HEK293T (cell line): ENCODE measurements at regions not wholly inside any gene's neighbourhood (a gene's known extent, or its start where the extent isn't known, plus 50 kb on each side); places are given as distances from the start of the nearest gene placed in this dataset.

Experiments
- ARNT ChIP-seq: fragments of 450-650 bp; IDR thresholded peaks from 2 replicates; pipeline ENCODE4 v1.6.1; 2017; ENCODE audit warnings: mild to moderate bottlenecking
- BHLHE40 ChIP-seq: fragments of 450-650 bp; IDR thresholded peaks from 2 replicates; pipeline ENCODE4 v1.6.1; 2016; ENCODE audit warnings: mild to moderate bottlenecking, moderate library complexity, borderline replicate concordance
- CTBP1 ChIP-seq: fragments of 450-650 bp; IDR thresholded peaks from 2 replicates; pipeline ENCODE4 v1.6.1; 2016; ENCODE audit warnings: borderline replicate concordance
- FOXM1 ChIP-seq: fragments of 450-650 bp; IDR thresholded peaks from 2 replicates; pipeline ENCODE4 v1.6.1; 2017; ENCODE audit warnings: mild to moderate bottlenecking, borderline replicate concordance
- HDGF ChIP-seq: fragments of 450-650 bp; IDR thresholded peaks from 2 replicates; pipeline ENCODE4 v1.6.1; 2017; ENCODE audit warnings: antibody characterized with exemption, borderline replicate concordance
- L3MBTL2 ChIP-seq: fragments of 450-650 bp; conservative IDR thresholded peaks from 2 replicates; pipeline ENCODE4 v1.6.1; 2016; ENCODE audit warnings: mild to moderate bottlenecking
- SP1 ChIP-seq: fragments of 450-650 bp; IDR thresholded peaks from 2 replicates; pipeline ENCODE4 v1.6.1; 2017
- SUZ12 ChIP-seq: fragments of 450-650 bp; IDR thresholded peaks from 2 replicates; pipeline ENCODE4 v1.6.1; 2016; ENCODE audit warnings: mild to moderate bottlenecking
- TARDBP ChIP-seq: fragments of 450-650 bp; IDR thresholded peaks from 2 replicates; pipeline ENCODE4 v1.6.1; 2016
- ZNF384 ChIP-seq: fragments of 450-650 bp; IDR thresholded peaks from 2 replicates; pipeline ENCODE4 v1.6.1; 2016

- TF ChIP-seq SP1 (no peak), TARDBP (no peak), SUZ12 (no peak), FOXM1 (no peak), HDGF (no peak), BHLHE40 (no peak), ZNF384 (no peak), ARNT (no peak), L3MBTL2 (no peak), CTBP1 (no peak)
These were observed 146.0 kb downstream of the ABCA8 start for GRCh38 chr17:68809148-68809547.
